Fibroblast of lung (primary cell): ENCODE measurements at regions not wholly inside any gene's neighbourhood (a gene's known extent, or its start where the extent isn't known, plus 50 kb on each side); places are given as distances from the start of the nearest gene placed in this dataset.

ENCODE experiments used
- EZH2 ChIP-seq: IDR thresholded peaks from 2 replicates; pipeline ENCODE4 v1.5.1; 2012; ENCODE audit warnings: low read length, control low read depth, mild to moderate bottlenecking; ENCODE audit errors: missing control alignments
- TF ChIP-seq, protein P1 (sequence below), 2 donors: IDR thresholded peaks in 1 of 2; conservative IDR thresholded peaks in 1 of 2; 1 replicate in 1 of 2; 2 replicates in 1 of 2; pipeline ENCODE4 v1.5.1; 2011 to 2012; ENCODE audit warnings: low read length in 2 of 2, control low read depth in 1 of 2, inconsistent platforms in 1 of 2, low read depth in 1 of 2, mild to moderate bottlenecking in 1 of 2

DNA sequence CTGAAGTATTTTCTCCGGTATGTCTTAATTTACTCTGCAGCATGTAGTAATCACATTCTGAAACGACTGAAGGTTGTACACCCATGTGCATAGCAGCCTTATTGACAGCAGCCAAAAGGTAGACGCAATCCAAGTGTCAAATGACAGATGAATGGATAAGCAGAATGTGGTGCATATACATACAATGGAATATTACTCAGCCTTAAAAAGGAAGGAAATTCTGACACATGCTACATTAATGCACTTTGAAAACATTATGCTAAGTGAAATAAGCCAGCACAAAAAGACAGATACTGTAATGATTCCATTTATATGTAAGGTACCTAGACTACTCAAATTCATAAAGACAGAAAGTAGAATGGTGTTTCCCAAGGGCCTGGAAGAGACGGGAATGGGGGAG, 88.0 kb upstream of the EFEMP1 start:
- TF ChIP-seq, protein P1, sequence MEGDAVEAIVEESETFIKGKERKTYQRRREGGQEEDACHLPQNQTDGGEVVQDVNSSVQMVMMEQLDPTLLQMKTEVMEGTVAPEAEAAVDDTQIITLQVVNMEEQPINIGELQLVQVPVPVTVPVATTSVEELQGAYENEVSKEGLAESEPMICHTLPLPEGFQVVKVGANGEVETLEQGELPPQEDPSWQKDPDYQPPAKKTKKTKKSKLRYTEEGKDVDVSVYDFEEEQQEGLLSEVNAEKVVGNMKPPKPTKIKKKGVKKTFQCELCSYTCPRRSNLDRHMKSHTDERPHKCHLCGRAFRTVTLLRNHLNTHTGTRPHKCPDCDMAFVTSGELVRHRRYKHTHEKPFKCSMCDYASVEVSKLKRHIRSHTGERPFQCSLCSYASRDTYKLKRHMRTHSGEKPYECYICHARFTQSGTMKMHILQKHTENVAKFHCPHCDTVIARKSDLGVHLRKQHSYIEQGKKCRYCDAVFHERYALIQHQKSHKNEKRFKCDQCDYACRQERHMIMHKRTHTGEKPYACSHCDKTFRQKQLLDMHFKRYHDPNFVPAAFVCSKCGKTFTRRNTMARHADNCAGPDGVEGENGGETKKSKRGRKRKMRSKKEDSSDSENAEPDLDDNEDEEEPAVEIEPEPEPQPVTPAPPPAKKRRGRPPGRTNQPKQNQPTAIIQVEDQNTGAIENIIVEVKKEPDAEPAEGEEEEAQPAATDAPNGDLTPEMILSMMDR (conservative IDR thresholded peaks at IDR 0.05 in 1 of 2, IDR thresholded peaks at IDR 0.05 in 1 of 2; ENCODE audit: low read depth in 1 of 2, low read length in 2 of 2) = no peak
- TF ChIP-seq EZH2 = no peak
